Muscle of arm (tissue), 1 donor: ENCODE measurements at regions not wholly inside any gene's neighbourhood (a gene's known extent, or its start where the extent isn't known, plus 50 kb on each side); places are given as distances from the start of the nearest gene placed in this dataset.
"Not testable (repeated sequence)": the region's sequence is repeated elsewhere in the genome, so short reads cannot be mapped to it uniquely, and the experiment has no call there.

Experiments
- DNase-seq: peaks from one replicate; pipeline ENCODE4 v3.0.0-alpha.2; 2013

- DNase-seq: no peak
These were observed 99.0 kb upstream of the SMIM30 start for GRCh38 chr7:113217314-113217713.

- no peak for DNase-seq
These were observed 97.7 kb upstream of the SMIM30 start for GRCh38 chr7:113216038-113216437.

- no peak for DNase-seq
These were observed 91.3 kb upstream of the SMIM30 start for GRCh38 chr7:113209449-113210203.

GRCh38 chr7:113207931-113208330 is 89.6 kb upstream of the SMIM30 start:
- DNase-seq: no peak

GRCh38 chr7:113207441-113207840 is 89.1 kb upstream of the SMIM30 start:
- no peak for DNase-seq

GRCh38 chr7:113204415-113204814 is 86.1 kb upstream of the SMIM30 start:
- no peak for DNase-seq

GRCh38 chr7:113202284-113202683 is 83.9 kb upstream of the SMIM30 start:
- DNase-seq: no peak

- no peak for DNase-seq
These were observed 81.9 kb upstream of the SMIM30 start for GRCh38 chr7:113200281-113200680.

GRCh38 chr7:113199841-113200240 is 81.5 kb upstream of the SMIM30 start:
- DNase-seq: no peak

- DNase-seq: peak; percentile 4
These were observed 80.8 kb upstream of the SMIM30 start for GRCh38 chr7:113199136-113199535.

GRCh38 chr7:113198226-113198625 is 79.9 kb upstream of the SMIM30 start:
- DNase-seq: no peak

- DNase-seq: no peak
These were observed 78.9 kb upstream of the SMIM30 start for GRCh38 chr7:113197274-113197673.

GRCh38 chr7:113188396-113188795 is 70.0 kb upstream of the SMIM30 start:
- no peak for DNase-seq

- no peak for DNase-seq
These were observed 61.0 kb upstream of the SMIM30 start for GRCh38 chr7:113179313-113179712.

GRCh38 chr7:113176836-113177235 is 58.5 kb upstream of the SMIM30 start:
- no peak for DNase-seq

GRCh38 chr7:113176180-113176579 is 57.8 kb upstream of the SMIM30 start:
- not testable (repeated sequence) for DNase-seq

GRCh38 chr7:113175525-113176104 is 57.3 kb upstream of the SMIM30 start:
- no peak for DNase-seq

GRCh38 chr7:113172726-113173125 is 54.4 kb upstream of the SMIM30 start:
- no peak for DNase-seq

- DNase-seq: no peak
These were observed 52.2 kb upstream of the SMIM30 start for GRCh38 chr7:113170591-113170990.
